ENCODE measurements at regions not wholly inside any gene's neighbourhood (a gene's known extent, or its start where the extent isn't known, plus 50 kb on each side); places are given as distances from the start of the nearest gene placed in this dataset.

DNA sequence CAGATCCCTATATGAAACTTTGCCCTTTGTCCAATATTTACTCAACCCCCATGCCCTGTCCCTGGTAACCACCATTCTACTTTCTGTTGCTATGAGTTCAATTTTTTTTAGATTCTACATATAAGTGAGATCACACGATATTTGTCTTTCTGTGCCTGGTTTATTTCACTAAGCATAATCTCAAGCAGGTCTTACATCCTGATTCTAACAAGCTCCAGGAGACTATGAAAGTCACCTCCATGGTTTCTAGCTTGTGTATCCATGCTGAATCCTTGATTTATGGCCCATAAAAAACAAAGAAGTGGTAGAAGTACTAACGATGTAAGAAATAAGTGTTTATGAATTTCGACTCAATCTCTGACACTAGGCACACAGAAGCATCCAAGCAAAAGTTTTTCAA, 68.0 kb downstream of the OR5AK2 start:
- TF ChIP-seq CTCF (IDR thresholded peaks at IDR 0.05; ENCODE audit: low read length): no peak
- TF ChIP-seq EZH2phosphoT487 (IDR thresholded peaks at IDR 0.05; ENCODE audit: low read length): no peak

Data from MM.1S (cell line).